ENCODE measurements at regions not wholly inside any gene's neighbourhood (a gene's known extent, or its start where the extent isn't known, plus 50 kb on each side); places are given as distances from the start of the nearest gene placed in this dataset.
"Not testable (repeated sequence)": the region's sequence is repeated elsewhere in the genome, so short reads cannot be mapped to it uniquely, and the experiment has no call there.

- no peaks in the 10 kb centered on the region for H3K4me1 Mint-ChIP-seq (ENCODE audit: low read depth)
- no peaks in the 10 kb centered on the region for H3K36me3 Mint-ChIP-seq (ENCODE audit: insufficient read depth)
- DNase-seq = no peak
- H3K9me3 Mint-ChIP-seq = peaks cover 4% of the 10 kb centered on the region
- ATAC-seq = no peak
- no peaks in the 10 kb centered on the region for H3K27me3 Mint-ChIP-seq (ENCODE audit: low read depth)
- no peak overlapping the region for H3K4me3 Mint-ChIP-seq
These were observed 639.5 kb upstream of the ARRDC3 start for GRCh38 chr5:92022415-92023140.

- Mint-ChIP-seq H3K4me3 (no peak overlapping the region), H3K9me3 (no peaks in the 10 kb centered on the region), H3K4me1 (ENCODE audit: low read depth) (no peaks in the 10 kb centered on the region), H3K27me3 (ENCODE audit: low read depth) (no peaks in the 10 kb centered on the region), H3K36me3 (ENCODE audit: insufficient read depth) (no peaks in the 10 kb centered on the region)
- no peak for ATAC-seq
- no peak for DNase-seq
These were observed 636.4 kb upstream of the ARRDC3 start for GRCh38 chr5:92019376-92019990.

DNA sequence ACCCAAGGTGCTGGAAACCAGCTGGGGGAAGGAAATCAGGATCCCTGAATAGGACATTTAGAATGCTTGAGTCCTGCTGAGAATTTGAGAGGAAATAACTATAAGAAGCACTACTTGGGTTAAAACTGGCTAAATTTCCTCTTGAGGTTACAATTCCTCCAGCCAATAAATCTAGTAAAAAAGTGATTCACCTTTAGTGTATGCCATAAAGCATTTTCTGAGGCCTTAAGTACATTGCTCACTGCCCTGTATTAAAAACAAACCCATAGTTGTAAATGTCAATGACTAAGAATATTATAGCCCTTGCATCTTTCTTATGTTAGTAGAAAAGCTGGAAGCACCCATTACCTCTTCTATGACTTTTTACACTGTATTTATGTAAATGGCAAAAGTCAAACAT is 634.7 kb upstream of the ARRDC3 start:
- Mint-ChIP-seq H3K4me3 (no peak overlapping the region), H3K4me1 (ENCODE audit: low read depth) (no peaks in the 10 kb centered on the region), H3K9me3 (no peaks in the 10 kb centered on the region), H3K27me3 (ENCODE audit: low read depth) (no peaks in the 10 kb centered on the region), H3K36me3 (ENCODE audit: insufficient read depth) (no peaks in the 10 kb centered on the region)
- no peak for ATAC-seq
- DNase-seq = no peak

- not testable (repeated sequence) for H3K4me3 Mint-ChIP-seq; ATAC-seq; H3K4me1 Mint-ChIP-seq (ENCODE audit: low read depth); H3K9me3 Mint-ChIP-seq; H3K36me3 Mint-ChIP-seq (ENCODE audit: insufficient read depth); DNase-seq; H3K27me3 Mint-ChIP-seq (ENCODE audit: low read depth)
These were observed 628.7 kb upstream of the ARRDC3 start for GRCh38 chr5:92011845-92012244.

GRCh38 chr5:92003806-92004205 is 620.7 kb upstream of the ARRDC3 start:
- H3K4me1 Mint-ChIP-seq (ENCODE audit: low read depth) = no peaks in the 10 kb centered on the region
- H3K9me3 Mint-ChIP-seq = peaks cover 4% of the 10 kb centered on the region
- no peak overlapping the region for H3K4me3 Mint-ChIP-seq
- ATAC-seq (no peak), DNase-seq (no peak)
- H3K27me3 Mint-ChIP-seq (ENCODE audit: low read depth) = no peaks in the 10 kb centered on the region
- no peaks in the 10 kb centered on the region for H3K36me3 Mint-ChIP-seq (ENCODE audit: insufficient read depth)

- DNase-seq (no peak), ATAC-seq (no peak)
- Mint-ChIP-seq H3K4me1 (ENCODE audit: low read depth) (no peaks in the 10 kb centered on the region), H3K4me3 (no peak overlapping the region), H3K9me3 (peaks cover 3% of the 10 kb centered on the region), H3K36me3 (ENCODE audit: insufficient read depth) (no peaks in the 10 kb centered on the region), H3K27me3 (ENCODE audit: low read depth) (no peaks in the 10 kb centered on the region)
These were observed 619.7 kb upstream of the ARRDC3 start for GRCh38 chr5:92002721-92003274.

DNA sequence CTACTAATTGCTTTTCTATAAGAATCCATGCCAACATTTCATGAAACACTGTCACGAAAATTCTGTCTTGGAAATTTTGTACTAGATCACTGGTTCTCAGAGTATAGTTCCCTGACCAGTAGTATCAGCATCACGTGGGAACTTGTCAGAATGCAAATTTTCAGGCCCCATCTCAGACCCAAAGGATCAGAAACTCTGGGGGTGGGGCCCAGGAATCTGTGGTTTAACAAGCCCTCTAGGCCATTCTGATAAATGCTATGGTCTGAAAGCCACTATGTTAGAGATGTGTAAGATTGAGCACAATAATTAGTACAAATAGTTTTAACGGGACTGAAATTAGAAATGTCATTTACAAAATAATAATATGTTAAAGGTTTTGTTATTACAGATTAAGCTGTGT is 615.7 kb upstream of the ARRDC3 start:
- ATAC-seq (no peak), DNase-seq (no peak)
- no peaks in the 10 kb centered on the region for H3K4me1 Mint-ChIP-seq (ENCODE audit: low read depth)
- no peaks in the 10 kb centered on the region for H3K9me3 Mint-ChIP-seq
- no peaks in the 10 kb centered on the region for H3K36me3 Mint-ChIP-seq (ENCODE audit: insufficient read depth)
- no peaks in the 10 kb centered on the region for H3K27me3 Mint-ChIP-seq (ENCODE audit: low read depth)
- H3K4me3 Mint-ChIP-seq = no peak overlapping the region

DNA sequence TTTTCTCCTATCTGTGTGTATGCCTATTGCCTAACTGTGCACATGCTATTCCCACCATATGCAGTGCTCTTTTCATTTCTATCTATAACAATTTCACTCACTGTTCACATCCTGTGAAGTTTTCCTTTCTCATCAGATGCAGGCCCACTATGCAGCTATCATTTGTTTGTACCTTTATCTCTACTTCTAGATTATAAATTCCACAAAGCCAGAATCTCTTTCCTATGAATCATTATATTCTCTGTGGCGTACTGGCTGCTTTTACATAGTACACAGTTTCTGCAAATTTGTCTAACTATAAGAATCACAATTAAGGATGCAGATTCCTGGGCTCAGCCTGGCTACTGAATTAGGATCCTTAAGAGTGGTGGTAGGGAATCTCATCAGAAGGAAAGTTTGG is 600.8 kb upstream of the ARRDC3 start:
- peaks cover 3% of the 10 kb centered on the region for H3K9me3 Mint-ChIP-seq
- H3K4me3 Mint-ChIP-seq = no peak overlapping the region
- H3K27me3 Mint-ChIP-seq (ENCODE audit: low read depth) = no peaks in the 10 kb centered on the region

GRCh38 chr5:91978221-91978882 is 595.2 kb upstream of the ARRDC3 start:
- Mint-ChIP-seq H3K9me3 (peaks cover 6% of the 10 kb centered on the region), H3K36me3 (ENCODE audit: insufficient read depth) (no peaks in the 10 kb centered on the region), H3K27me3 (ENCODE audit: low read depth) (no peaks in the 10 kb centered on the region), H3K4me3 (no peak overlapping the region), H3K4me1 (ENCODE audit: low read depth) (no peaks in the 10 kb centered on the region)
- no peak for ATAC-seq
- no peak for DNase-seq

More for the DNA sequence above, 600.8 kb upstream of the ARRDC3 start:
- Mint-ChIP-seq H3K4me1 (ENCODE audit: low read depth) (no peaks in the 10 kb centered on the region), H3K36me3 (ENCODE audit: insufficient read depth) (no peaks in the 10 kb centered on the region)
- ATAC-seq (no peak), DNase-seq (no peak)

- no peaks in the 10 kb centered on the region for H3K27me3 Mint-ChIP-seq (ENCODE audit: low read depth)
- no peaks in the 10 kb centered on the region for H3K36me3 Mint-ChIP-seq (ENCODE audit: insufficient read depth)
- no peak for DNase-seq
- H3K4me1 Mint-ChIP-seq (ENCODE audit: low read depth) = no peaks in the 10 kb centered on the region
- no peak for ATAC-seq
- no peak overlapping the region for H3K4me3 Mint-ChIP-seq
- H3K9me3 Mint-ChIP-seq = peaks cover 6% of the 10 kb centered on the region
These were observed 594.5 kb upstream of the ARRDC3 start for GRCh38 chr5:91977579-91977978.

DNA sequence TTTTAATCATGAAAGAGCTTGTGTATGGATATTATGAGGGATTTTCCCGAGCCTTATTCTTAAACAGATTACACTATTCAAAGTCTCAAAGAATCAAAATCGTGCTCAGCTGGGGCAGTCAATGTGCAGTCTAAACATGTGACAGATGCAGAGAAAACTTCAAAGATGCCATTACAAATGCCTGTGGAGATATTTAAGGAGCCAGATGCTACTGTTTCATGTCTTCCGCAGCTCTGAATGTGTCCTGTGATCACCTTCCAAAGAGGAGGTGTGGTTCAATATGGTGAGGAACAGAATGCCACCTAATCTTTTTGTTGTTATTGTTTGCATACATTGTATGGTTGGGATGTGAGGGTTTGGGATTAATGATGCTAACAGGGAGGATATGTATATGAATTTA is 593.3 kb upstream of the ARRDC3 start:
- DNase-seq (no peak), ATAC-seq (no peak)
- no peaks in the 10 kb centered on the region for H3K4me1 Mint-ChIP-seq (ENCODE audit: low read depth)
- no peaks in the 10 kb centered on the region for H3K27me3 Mint-ChIP-seq (ENCODE audit: low read depth)
- peaks cover 2% of the 10 kb centered on the region for H3K9me3 Mint-ChIP-seq
- H3K4me3 Mint-ChIP-seq = no peak overlapping the region
- H3K36me3 Mint-ChIP-seq (ENCODE audit: insufficient read depth) = no peaks in the 10 kb centered on the region

DNA sequence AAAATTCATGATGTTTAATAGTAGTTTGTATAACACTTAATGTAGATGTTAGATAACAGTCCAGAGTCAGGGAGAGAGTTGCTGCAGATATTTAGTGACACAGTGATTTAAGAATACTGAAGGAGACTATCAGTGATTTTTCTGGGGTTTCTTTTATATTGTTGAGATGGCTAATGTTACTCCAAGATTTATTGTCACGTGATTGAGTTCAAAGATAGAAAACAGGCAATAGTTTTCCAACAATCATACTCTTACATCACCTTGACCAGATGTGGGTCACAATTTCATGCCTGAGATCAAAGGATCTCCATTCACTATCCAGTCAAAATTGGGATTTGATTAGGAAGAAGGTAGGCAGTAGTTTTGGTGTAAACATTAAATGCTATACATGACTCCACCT is 580.0 kb upstream of the ARRDC3 start:
- H3K4me3 Mint-ChIP-seq = no peak overlapping the region
- H3K27me3 Mint-ChIP-seq (ENCODE audit: low read depth) = no peaks in the 10 kb centered on the region
- no peaks in the 10 kb centered on the region for H3K4me1 Mint-ChIP-seq (ENCODE audit: low read depth)
- peaks cover 3% of the 10 kb centered on the region for H3K9me3 Mint-ChIP-seq
- H3K36me3 Mint-ChIP-seq (ENCODE audit: insufficient read depth) = no peaks in the 10 kb centered on the region
- no peak for ATAC-seq
- no peak for DNase-seq

DNA sequence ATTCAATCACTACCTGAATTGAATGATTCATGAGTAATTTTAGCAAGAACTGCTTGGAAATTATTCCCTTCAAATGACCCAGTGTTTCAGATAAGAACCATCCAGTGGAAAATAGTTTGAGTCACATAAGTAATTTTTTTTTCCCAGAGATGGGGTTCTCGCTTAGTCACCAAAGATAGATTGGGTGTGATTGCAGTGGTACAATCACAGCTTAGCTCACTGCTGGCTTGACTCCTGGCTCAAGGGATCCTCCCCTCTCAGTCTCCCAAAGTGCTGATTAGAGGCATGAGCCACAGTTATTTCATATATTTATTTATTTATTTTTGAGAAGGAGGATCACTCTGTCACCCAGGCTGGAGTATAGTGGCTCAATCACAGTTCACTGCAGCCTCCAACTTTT is 574.5 kb upstream of the ARRDC3 start:
- Mint-ChIP-seq H3K27me3 (ENCODE audit: low read depth) (no peaks in the 10 kb centered on the region), H3K9me3 (no peaks in the 10 kb centered on the region), H3K36me3 (ENCODE audit: insufficient read depth) (no peaks in the 10 kb centered on the region), H3K4me3 (no peak overlapping the region), H3K4me1 (ENCODE audit: low read depth) (no peaks in the 10 kb centered on the region)
- ATAC-seq (no peak), DNase-seq (no peak)

- Mint-ChIP-seq H3K9me3 (no peaks in the 10 kb centered on the region), H3K27me3 (ENCODE audit: low read depth) (no peaks in the 10 kb centered on the region), H3K4me1 (ENCODE audit: low read depth) (no peaks in the 10 kb centered on the region), H3K4me3 (no peak overlapping the region), H3K36me3 (ENCODE audit: insufficient read depth) (no peaks in the 10 kb centered on the region)
- DNase-seq (no peak), ATAC-seq (no peak)
These were observed 573.6 kb upstream of the ARRDC3 start for GRCh38 chr5:91956738-91957137.

- Mint-ChIP-seq H3K4me1 (ENCODE audit: low read depth) (no peaks in the 10 kb centered on the region), H3K27me3 (ENCODE audit: low read depth) (no peaks in the 10 kb centered on the region), H3K36me3 (ENCODE audit: insufficient read depth) (no peaks in the 10 kb centered on the region), H3K9me3 (no peaks in the 10 kb centered on the region), H3K4me3 (no peak overlapping the region)
- no peak for ATAC-seq
- no peak for DNase-seq
These were observed 572.5 kb upstream of the ARRDC3 start for GRCh38 chr5:91955610-91956009.

Data from activated T-cell treated with anti-CD3 and anti-CD28 coated beads, Interleukin-2, amount 50 U/mL, for 4 hours (primary cell).